ENCODE measurements at regions not wholly inside any gene's neighbourhood (a gene's known extent, or its start where the extent isn't known, plus 50 kb on each side); places are given as distances from the start of the nearest gene placed in this dataset.

GRCh38 chr10:105956550-105956949 lies 1208.0 kb downstream of the SORCS1 start:
- TF ChIP-seq, protein P1, sequence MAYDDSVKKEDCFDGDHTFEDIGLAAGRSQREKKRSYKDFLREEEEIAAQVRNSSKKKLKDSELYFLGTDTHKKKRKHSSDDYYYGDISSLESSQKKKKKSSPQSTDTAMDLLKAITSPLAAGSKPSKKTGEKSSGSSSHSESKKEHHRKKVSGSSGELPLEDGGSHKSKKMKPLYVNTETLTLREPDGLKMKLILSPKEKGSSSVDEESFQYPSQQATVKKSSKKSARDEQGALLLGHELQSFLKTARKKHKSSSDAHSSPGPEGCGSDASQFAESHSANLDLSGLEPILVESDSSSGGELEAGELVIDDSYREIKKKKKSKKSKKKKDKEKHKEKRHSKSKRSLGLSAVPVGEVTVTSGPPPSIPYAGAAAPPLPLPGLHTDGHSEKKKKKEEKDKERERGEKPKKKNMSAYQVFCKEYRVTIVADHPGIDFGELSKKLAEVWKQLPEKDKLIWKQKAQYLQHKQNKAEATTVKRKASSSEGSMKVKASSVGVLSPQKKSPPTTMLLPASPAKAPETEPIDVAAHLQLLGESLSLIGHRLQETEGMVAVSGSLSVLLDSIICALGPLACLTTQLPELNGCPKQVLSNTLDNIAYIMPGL (CRISPR knock-in tag; IDR thresholded peaks at IDR 0.05; ENCODE audit: borderline replicate concordance): no peak
- no peak for TF ChIP-seq CTCF (IDR thresholded peaks at IDR 0.05)
- TF ChIP-seq RFX5 (IDR thresholded peaks at IDR 0.05): no peak
- TF ChIP-seq RAD21 (conservative IDR thresholded peaks at IDR 0.05 in 1 of 2, IDR thresholded peaks at IDR 0.05 in 1 of 2): no peak
- TF ChIP-seq CHD4 (IDR thresholded peaks at IDR 0.05; ENCODE audit: borderline replicate concordance): no peak
- no peak for TF ChIP-seq EP300 (IDR thresholded peaks at IDR 0.05)
- no peak for TF ChIP-seq GATA3 (IDR thresholded peaks at IDR 0.05; ENCODE audit: borderline replicate concordance)
